OCI-LY1 (cell line): ENCODE measurements at regions not wholly inside any gene's neighbourhood (a gene's known extent, or its start where the extent isn't known, plus 50 kb on each side); places are given as distances from the start of the nearest gene placed in this dataset.

Source experiments
- H2AFZ ChIP-seq: fragments of 200-600 bp; sonication (generic), shearing (Covaris generic); 2 replicates; pipeline ENCODE4 v1.6.0; 2014; ENCODE audit warnings: antibody characterized with exemption, mild to moderate bottlenecking, low read length
- H3F3A ChIP-seq: fragments of 200-600 bp; sonication (generic), shearing (Covaris generic); 2 replicates; pipeline ENCODE4 v1.6.0; 2014; ENCODE audit warnings: mild to moderate bottlenecking, antibody characterized with exemption, low read length, moderate library complexity; ENCODE audit not compliant: insufficient read depth
- H3K27ac ChIP-seq: fragments of 200-600 bp; sonication (generic); 2 replicates; pipeline ENCODE4 v1.5.1; 2014; ENCODE audit warnings: low read length, mixed run types, mild to moderate bottlenecking, low read depth; ENCODE audit not compliant: poor library complexity, severe bottlenecking
- H3K27me3 ChIP-seq: fragments of 200-600 bp; sonication (generic); 2 replicates; pipeline ENCODE4 v1.6.0; 2014; ENCODE audit warnings: antibody characterized with exemption, mild to moderate bottlenecking, low read length, moderate library complexity; ENCODE audit not compliant: insufficient read depth
- H3K36me3 ChIP-seq: fragments of 200-600 bp; sonication (generic); 2 replicates; pipeline ENCODE4 v1.6.1; 2014; ENCODE audit warnings: mild to moderate bottlenecking, antibody characterized with exemption, low read length, moderate library complexity, mixed read lengths; ENCODE audit not compliant: insufficient read depth
- H3K4me1 ChIP-seq: fragments of 200-600 bp; sonication (generic); 2 replicates; pipeline ENCODE4 v1.5.1; 2014; ENCODE audit warnings: mild to moderate bottlenecking, low read length, moderate library complexity; ENCODE audit not compliant: insufficient read depth, severe bottlenecking
- H3K4me2 ChIP-seq: fragments of 200-600 bp; sonication (generic), shearing (Covaris generic); 2 replicates; pipeline ENCODE4 v1.6.1; 2014; ENCODE audit warnings: low read length
- H3K4me3 ChIP-seq: fragments of 200-600 bp; sonication (generic); 2 replicates; pipeline ENCODE4 v1.5.1; 2014; ENCODE audit warnings: low read length, low read depth, mild to moderate bottlenecking, mixed read lengths; ENCODE audit not compliant: poor library complexity, severe bottlenecking
- H3K79me2 ChIP-seq: fragments of 200-600 bp; shearing (Covaris generic); 2 replicates; pipeline ENCODE4 v1.6.1; 2016; ENCODE audit warnings: mixed run types, low read length, mixed read lengths; ENCODE audit not compliant: insufficient read depth
- H3K9ac ChIP-seq: fragments of 200-600 bp; sonication (generic), shearing (Covaris generic); 2 replicates; pipeline ENCODE4 v1.6.1; 2014; ENCODE audit warnings: mild to moderate bottlenecking, low read length, mixed read lengths
- H3K9me2 ChIP-seq: fragments of 200-600 bp; sonication (generic), shearing (Covaris generic); 2 replicates; pipeline ENCODE4 v1.6.1; 2014; ENCODE audit warnings: low read depth, mild to moderate bottlenecking, low read length, mixed read lengths
- H3K9me3 ChIP-seq: fragments of 200-600 bp; shearing (Covaris generic); 2 replicates; pipeline ENCODE4 v1.6.1; 2014; ENCODE audit warnings: low read length, mixed read lengths
- H4K20me1 ChIP-seq: fragments of 200-600 bp; sonication (generic), shearing (Covaris generic); 2 replicates; pipeline ENCODE4 v1.6.0; 2016; ENCODE audit warnings: mild to moderate bottlenecking, low read length; ENCODE audit not compliant: insufficient read depth
- CTCF ChIP-seq: fragments of 200-600 bp; sonication (generic), shearing (Covaris generic); IDR thresholded peaks from 2 replicates; pipeline ENCODE4 v1.5.1; 2017; ENCODE audit warnings: mild to moderate bottlenecking, antibody characterized with exemption, low read length, moderate library complexity, mixed read lengths
- EZH2 ChIP-seq: fragments of 200-600 bp; sonication (generic), shearing (Covaris generic); IDR thresholded peaks from 2 replicates; pipeline ENCODE4 v1.8.0; 2017; ENCODE audit warnings: borderline replicate concordance, mixed run types, mild to moderate bottlenecking, antibody characterized with exemption, low read length, moderate library complexity, mixed read lengths

GRCh38 chr11:37407461-37407860 is 809.4 kb upstream of the RAG2 start:
- TF ChIP-seq EZH2 (no peak), CTCF (no peak)
- Histone ChIP-seq H3F3A (no peaks in the 10 kb centered on the region), H3K27ac (no peak overlapping the region), H3K36me3 (no peaks in the 10 kb centered on the region), H3K4me3 (no peak overlapping the region), H3K4me1 (no peaks in the 10 kb centered on the region), H3K9ac (no peak overlapping the region), H3K79me2 (no peaks in the 10 kb centered on the region), H4K20me1 (no peaks in the 10 kb centered on the region), H3K9me3 (no peaks in the 10 kb centered on the region), H3K27me3 (no peaks in the 10 kb centered on the region), H2AFZ (no peak overlapping the region), H3K9me2 (no peaks in the 10 kb centered on the region), H3K4me2 (no peak overlapping the region)

GRCh38 chr11:37406651-37407050 is 808.6 kb upstream of the RAG2 start:
- H3K9ac ChIP-seq = no peak overlapping the region
- no peaks in the 10 kb centered on the region for H3K36me3 ChIP-seq
- H2AFZ ChIP-seq = no peak overlapping the region
- TF ChIP-seq EZH2 (no peak), CTCF (no peak)
- H3K27me3 ChIP-seq = no peaks in the 10 kb centered on the region
- no peak overlapping the region for H3K27ac ChIP-seq
- H3K4me2 ChIP-seq = no peak overlapping the region
- no peaks in the 10 kb centered on the region for H3K79me2 ChIP-seq
- no peaks in the 10 kb centered on the region for H3F3A ChIP-seq
- no peaks in the 10 kb centered on the region for H3K4me1 ChIP-seq
- no peaks in the 10 kb centered on the region for H4K20me1 ChIP-seq
- no peak overlapping the region for H3K4me3 ChIP-seq
- H3K9me3 ChIP-seq = no peaks in the 10 kb centered on the region
- H3K9me2 ChIP-seq = no peaks in the 10 kb centered on the region

- no peak overlapping the region for H2AFZ ChIP-seq
- H3K9me2 ChIP-seq = no peaks in the 10 kb centered on the region
- TF ChIP-seq CTCF = no peak
- TF ChIP-seq EZH2 = no peak
- no peaks in the 10 kb centered on the region for H3F3A ChIP-seq
- no peaks in the 10 kb centered on the region for H3K36me3 ChIP-seq
- no peaks in the 10 kb centered on the region for H3K27me3 ChIP-seq
- no peaks in the 10 kb centered on the region for H3K9me3 ChIP-seq
- H3K27ac ChIP-seq = no peak overlapping the region
- no peak overlapping the region for H3K9ac ChIP-seq
- H3K4me2 ChIP-seq = no peak overlapping the region
- no peaks in the 10 kb centered on the region for H3K4me1 ChIP-seq
- H3K79me2 ChIP-seq = no peaks in the 10 kb centered on the region
- H4K20me1 ChIP-seq = no peaks in the 10 kb centered on the region
- no peak overlapping the region for H3K4me3 ChIP-seq
Observed at GRCh38 chr11:37404231-37404630, 806.2 kb upstream of the RAG2 start.
